ENCODE measurements at regions not wholly inside any gene's neighbourhood (a gene's known extent, or its start where the extent isn't known, plus 50 kb on each side); places are given as distances from the start of the nearest gene placed in this dataset.

DNA sequence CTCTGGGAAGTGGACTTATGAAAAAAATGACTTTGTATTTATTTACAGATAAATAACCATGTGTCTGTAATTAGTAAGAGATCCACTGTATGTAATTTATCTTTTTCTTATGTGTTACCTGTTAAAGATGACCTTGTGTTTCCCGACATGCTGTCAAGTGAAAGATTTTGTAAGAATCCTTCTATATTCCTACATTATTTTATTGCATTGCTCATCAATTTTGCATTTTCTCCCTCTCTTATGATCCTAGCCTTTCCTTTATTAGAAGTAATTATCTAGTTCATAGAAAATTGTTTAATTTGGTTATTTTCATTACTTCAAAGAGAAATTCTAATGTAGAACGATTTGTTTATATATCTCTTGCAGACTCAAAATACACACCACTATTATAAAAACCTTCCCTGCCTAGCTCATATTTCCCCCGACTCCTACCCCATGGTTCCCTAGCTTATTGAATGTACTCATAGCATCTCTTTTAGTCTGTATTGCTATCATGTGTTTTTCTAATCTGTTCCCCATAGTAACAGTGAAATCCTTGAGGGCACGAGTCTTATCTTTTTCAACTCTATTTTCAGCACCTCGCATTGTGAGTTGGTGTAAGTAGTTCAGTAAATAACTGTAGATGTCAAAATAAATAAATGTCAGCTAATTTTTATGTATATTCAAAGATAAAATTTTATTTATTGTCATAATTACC lies 774.4 kb downstream of the HDGFL1 start:
- Mint-ChIP-seq H3K36me3 (ENCODE audit: insufficient read depth) (no peaks in the 10 kb centered on the region), H3K4me1 (ENCODE audit: low read depth) (no peaks in the 10 kb centered on the region), H3K9me3 (ENCODE audit: low read depth) (no peaks in the 10 kb centered on the region), H3K4me3 (ENCODE audit: low read depth) (no peak overlapping the region), H3K27me3 (no peaks in the 10 kb centered on the region), H3K27ac (no peak overlapping the region)
- TF ChIP-seq, protein P1, sequence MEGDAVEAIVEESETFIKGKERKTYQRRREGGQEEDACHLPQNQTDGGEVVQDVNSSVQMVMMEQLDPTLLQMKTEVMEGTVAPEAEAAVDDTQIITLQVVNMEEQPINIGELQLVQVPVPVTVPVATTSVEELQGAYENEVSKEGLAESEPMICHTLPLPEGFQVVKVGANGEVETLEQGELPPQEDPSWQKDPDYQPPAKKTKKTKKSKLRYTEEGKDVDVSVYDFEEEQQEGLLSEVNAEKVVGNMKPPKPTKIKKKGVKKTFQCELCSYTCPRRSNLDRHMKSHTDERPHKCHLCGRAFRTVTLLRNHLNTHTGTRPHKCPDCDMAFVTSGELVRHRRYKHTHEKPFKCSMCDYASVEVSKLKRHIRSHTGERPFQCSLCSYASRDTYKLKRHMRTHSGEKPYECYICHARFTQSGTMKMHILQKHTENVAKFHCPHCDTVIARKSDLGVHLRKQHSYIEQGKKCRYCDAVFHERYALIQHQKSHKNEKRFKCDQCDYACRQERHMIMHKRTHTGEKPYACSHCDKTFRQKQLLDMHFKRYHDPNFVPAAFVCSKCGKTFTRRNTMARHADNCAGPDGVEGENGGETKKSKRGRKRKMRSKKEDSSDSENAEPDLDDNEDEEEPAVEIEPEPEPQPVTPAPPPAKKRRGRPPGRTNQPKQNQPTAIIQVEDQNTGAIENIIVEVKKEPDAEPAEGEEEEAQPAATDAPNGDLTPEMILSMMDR (IDR thresholded peaks at IDR 0.05; ENCODE audit: unreplicated experiment), result no peak
- DNase-seq (ENCODE audit: low spot score, unreplicated experiment), result no peak

DNA sequence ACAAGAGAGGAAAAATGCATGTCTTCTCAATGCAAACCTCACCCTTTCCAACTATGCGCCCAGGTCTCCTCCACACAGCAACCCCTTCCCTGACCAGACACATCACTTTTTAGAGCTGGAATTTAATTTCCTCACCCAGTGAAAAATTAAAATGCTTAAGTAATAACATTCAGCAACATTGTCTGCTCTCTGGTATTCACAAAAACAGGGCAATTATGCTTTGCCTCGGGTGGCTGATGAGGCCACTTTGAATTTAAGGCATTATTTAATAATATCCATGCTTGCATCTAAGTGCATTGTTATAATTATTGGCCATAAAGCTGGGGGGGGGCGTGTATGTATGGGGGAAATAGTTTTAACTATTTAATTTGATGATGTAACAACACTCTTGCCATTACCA lies 777.8 kb upstream of the NRSN1 start:
- Mint-ChIP-seq H3K9me3 (ENCODE audit: low read depth) (peaks cover 7% of the 10 kb centered on the region), H3K27ac (no peak overlapping the region), H3K4me3 (ENCODE audit: low read depth) (no peak overlapping the region), H3K36me3 (ENCODE audit: insufficient read depth) (no peaks in the 10 kb centered on the region), H3K4me1 (ENCODE audit: low read depth) (no peaks in the 10 kb centered on the region), H3K27me3 (no peaks in the 10 kb centered on the region)
- TF ChIP-seq, protein P1 (IDR thresholded peaks at IDR 0.05; ENCODE audit: unreplicated experiment), result no peak
- no peak for DNase-seq (ENCODE audit: low spot score, unreplicated experiment)

DNA sequence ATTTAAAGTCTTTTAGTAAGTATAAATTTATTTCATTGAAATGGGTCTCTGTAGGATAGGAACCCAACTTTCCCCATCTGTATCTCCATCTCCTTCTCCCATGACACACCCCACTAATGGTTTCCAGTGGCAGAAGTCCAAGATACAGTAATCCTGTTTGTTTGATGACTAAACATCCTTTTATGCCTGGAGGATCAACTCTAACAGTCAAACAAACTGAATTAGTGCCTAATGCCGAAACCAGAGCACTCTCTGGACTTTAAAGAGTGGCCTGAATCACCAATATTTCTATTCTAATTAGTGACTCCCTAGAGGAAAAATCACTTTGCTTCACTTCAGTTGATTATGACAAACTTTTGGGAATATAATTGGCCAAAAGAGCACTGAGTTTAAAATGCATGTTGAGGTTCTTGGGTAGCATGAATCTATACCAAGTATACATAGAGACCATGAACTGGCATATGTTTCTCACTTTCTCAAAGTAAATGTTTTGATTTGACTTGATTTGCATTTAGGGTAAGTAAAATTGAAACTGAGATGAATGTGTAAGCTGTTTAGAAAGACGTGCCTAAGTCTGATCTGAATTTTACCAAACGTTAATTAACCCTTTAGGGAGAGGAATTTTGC lies 776.4 kb upstream of the NRSN1 start:
- peaks cover 7% of the 10 kb centered on the region for H3K9me3 Mint-ChIP-seq (ENCODE audit: low read depth)
- DNase-seq (ENCODE audit: low spot score, unreplicated experiment), result no peak

DNA sequence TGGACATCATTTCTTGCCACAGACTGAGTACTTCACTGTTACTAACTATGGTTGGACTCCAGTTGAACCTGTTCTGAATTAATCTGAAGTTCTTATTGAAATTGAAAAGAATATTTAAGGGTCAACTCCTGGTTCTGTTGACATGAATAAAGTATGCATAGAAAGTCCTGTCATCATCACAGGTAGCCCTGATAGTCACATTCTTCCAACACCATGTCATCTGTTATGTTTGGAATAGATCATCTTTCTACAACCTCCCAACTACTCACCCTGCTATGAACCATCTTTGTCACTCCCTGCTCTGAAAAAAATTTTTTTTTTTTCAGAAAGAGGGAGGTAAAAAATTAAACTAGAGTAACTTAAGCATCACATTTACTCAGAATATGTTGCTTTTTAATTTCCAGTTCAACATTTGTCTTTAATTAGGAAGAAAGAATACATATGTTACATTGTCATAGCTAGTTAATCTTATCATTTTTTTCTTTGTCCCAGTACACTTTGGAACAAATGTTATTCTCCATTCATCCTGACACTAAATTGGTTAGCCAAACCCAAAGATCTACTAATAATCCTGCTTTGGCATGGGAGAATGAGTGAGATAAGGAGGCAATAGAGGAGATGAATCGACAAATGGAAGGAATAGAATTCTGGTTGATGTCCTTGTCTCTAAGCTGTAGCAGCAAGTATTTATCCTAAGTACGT lies 775.1 kb upstream of the NRSN1 start:
- no peak for DNase-seq (ENCODE audit: low spot score, unreplicated experiment)
- Mint-ChIP-seq H3K9me3 (ENCODE audit: low read depth) (peaks cover 7% of the 10 kb centered on the region), H3K27me3 (no peaks in the 10 kb centered on the region), H3K4me1 (ENCODE audit: low read depth) (no peaks in the 10 kb centered on the region), H3K4me3 (ENCODE audit: low read depth) (no peak overlapping the region), H3K27ac (no peak overlapping the region), H3K36me3 (ENCODE audit: insufficient read depth) (no peaks in the 10 kb centered on the region)
- TF ChIP-seq, protein P1 (IDR thresholded peaks at IDR 0.05; ENCODE audit: unreplicated experiment), result no peak

More for the DNA sequence above, 776.4 kb upstream of the NRSN1 start:
- Mint-ChIP-seq H3K27ac (no peak overlapping the region), H3K4me1 (ENCODE audit: low read depth) (no peaks in the 10 kb centered on the region), H3K27me3 (no peaks in the 10 kb centered on the region), H3K4me3 (ENCODE audit: low read depth) (no peak overlapping the region), H3K36me3 (ENCODE audit: insufficient read depth) (no peaks in the 10 kb centered on the region)
- TF ChIP-seq, protein P1 (IDR thresholded peaks at IDR 0.05; ENCODE audit: unreplicated experiment), result no peak

DNA sequence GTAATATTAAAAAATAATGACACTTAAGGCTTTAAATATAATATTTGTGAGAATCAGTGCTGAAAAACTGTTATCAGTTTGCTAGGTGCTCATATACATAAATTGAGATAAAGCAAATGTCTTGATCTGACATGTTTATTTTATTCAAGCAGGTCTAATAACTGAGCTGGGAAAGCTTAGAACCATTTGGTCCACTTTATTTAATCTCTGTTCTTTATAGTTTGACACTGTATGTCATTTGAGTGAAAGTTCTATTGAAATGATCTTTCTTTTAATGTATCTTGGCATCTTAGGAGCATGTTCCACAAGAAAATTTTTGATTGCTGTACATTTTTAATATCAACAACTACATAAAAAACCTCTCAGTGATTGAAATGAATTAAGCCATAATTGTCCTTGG lies 772.0 kb upstream of the NRSN1 start:
- TF ChIP-seq, protein P1 (IDR thresholded peaks at IDR 0.05; ENCODE audit: unreplicated experiment), result no peak
- no peaks in the 10 kb centered on the region for H3K27me3 Mint-ChIP-seq
- H3K36me3 Mint-ChIP-seq (ENCODE audit: insufficient read depth), result no peaks in the 10 kb centered on the region
- DNase-seq (ENCODE audit: low spot score, unreplicated experiment), result no peak
- H3K9me3 Mint-ChIP-seq (ENCODE audit: low read depth), result peaks cover 10% of the 10 kb centered on the region
- no peaks in the 10 kb centered on the region for H3K4me1 Mint-ChIP-seq (ENCODE audit: low read depth)
- no peak overlapping the region for H3K27ac Mint-ChIP-seq
- H3K4me3 Mint-ChIP-seq (ENCODE audit: low read depth), result no peak overlapping the region

Measured in progenitor cell of endocrine pancreas (in vitro differentiated cells).